Nephron (organoid): ENCODE measurements at regions not wholly inside any gene's neighbourhood (a gene's known extent, or its start where the extent isn't known, plus 50 kb on each side); places are given as distances from the start of the nearest gene placed in this dataset.

Source experiments
- H3K27ac Mint-ChIP-seq, 3 experiments: 2 replicates each; pipeline ENCODE4 v1.8.0; 2020; ENCODE audit warnings: mixed read lengths in 3 of 3, mild to moderate bottlenecking in 2 of 3, moderate library complexity in 1 of 3
- H3K27me3 Mint-ChIP-seq: 2 replicates; pipeline ENCODE4 v1.8.0; 2021; ENCODE audit warnings: low read depth, mild to moderate bottlenecking, moderate library complexity, mixed read lengths
- H3K36me3 Mint-ChIP-seq: 2 replicates; pipeline ENCODE4 v1.8.0; 2020; ENCODE audit warnings: low read depth, mixed read lengths
- H3K4me1 Mint-ChIP-seq: 2 replicates; pipeline ENCODE4 v1.8.0; 2020; ENCODE audit warnings: mixed read lengths
- H3K4me3 Mint-ChIP-seq, 3 experiments: 2 replicates each; pipeline ENCODE4 v1.8.0; 2020; ENCODE audit warnings: mild to moderate bottlenecking in 3 of 3, mixed read lengths in 3 of 3, moderate library complexity in 2 of 3
- H3K9me3 Mint-ChIP-seq: 2 replicates; pipeline ENCODE4 v1.8.0; 2020; ENCODE audit warnings: mixed read lengths
- TF ChIP-seq, protein P1 (sequence below), 3 experiments: fragments of 200-600 bp; sonication (generic); IDR thresholded peaks; one replicate each; pipeline ENCODE4 v1.5.0; 2021; ENCODE audit warnings: antibody characterized with exemption in 3 of 3; ENCODE audit not compliant: unreplicated experiment in 3 of 3

DNA sequence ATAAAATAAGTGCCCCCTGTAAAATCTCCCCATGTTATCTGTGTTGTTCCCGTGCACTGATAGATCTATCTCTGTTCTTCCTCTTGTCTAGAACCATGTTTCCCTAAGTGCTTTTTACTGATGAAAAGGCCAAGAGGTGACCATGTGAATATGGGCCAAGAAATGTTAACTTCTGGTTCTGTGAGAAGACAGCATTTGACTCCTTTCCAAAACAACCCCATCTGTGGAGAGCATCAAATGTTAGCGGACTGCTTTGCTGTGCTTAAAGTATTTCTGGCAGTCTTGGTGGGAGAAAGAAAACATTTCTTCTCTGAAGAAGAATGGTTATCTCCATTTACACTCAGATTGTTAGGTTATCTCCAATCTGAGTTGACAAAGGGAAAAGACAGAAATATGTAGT, 58.6 kb upstream of the GUCY1A2 start:
- Mint-ChIP-seq H3K9me3 (peaks cover 7% of the 10 kb centered on the region), H3K27me3 (no peaks in the 10 kb centered on the region), H3K36me3 (no peaks in the 10 kb centered on the region), H3K4me3 (no peak overlapping the region), H3K27ac (no peak overlapping the region), H3K4me1 (no peaks in the 10 kb centered on the region)
- TF ChIP-seq, protein P1, sequence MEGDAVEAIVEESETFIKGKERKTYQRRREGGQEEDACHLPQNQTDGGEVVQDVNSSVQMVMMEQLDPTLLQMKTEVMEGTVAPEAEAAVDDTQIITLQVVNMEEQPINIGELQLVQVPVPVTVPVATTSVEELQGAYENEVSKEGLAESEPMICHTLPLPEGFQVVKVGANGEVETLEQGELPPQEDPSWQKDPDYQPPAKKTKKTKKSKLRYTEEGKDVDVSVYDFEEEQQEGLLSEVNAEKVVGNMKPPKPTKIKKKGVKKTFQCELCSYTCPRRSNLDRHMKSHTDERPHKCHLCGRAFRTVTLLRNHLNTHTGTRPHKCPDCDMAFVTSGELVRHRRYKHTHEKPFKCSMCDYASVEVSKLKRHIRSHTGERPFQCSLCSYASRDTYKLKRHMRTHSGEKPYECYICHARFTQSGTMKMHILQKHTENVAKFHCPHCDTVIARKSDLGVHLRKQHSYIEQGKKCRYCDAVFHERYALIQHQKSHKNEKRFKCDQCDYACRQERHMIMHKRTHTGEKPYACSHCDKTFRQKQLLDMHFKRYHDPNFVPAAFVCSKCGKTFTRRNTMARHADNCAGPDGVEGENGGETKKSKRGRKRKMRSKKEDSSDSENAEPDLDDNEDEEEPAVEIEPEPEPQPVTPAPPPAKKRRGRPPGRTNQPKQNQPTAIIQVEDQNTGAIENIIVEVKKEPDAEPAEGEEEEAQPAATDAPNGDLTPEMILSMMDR (IDR thresholded peaks at IDR 0.05; ENCODE audit: unreplicated experiment in 3 of 3), result no peak

DNA sequence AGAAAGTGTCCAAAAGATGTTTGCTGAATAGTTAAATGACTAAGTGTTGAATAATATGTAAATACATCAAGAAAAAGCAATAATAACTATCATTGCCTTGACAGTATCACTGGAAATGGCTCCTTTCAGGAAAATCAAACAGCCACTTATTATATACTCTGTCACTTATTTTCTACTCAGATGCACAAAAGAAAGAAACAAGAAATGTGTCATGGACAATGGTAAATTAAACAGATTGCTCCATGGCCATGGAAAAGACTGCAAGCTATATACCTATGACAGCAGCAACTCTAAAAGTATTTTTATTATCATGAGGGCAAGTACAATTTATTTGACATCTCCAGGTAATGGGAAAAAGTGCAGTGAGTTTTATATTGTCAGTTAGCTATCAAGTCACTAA, 52.9 kb upstream of the GUCY1A2 start:
- no peaks in the 10 kb centered on the region for H3K4me1 Mint-ChIP-seq
- TF ChIP-seq, protein P1 (IDR thresholded peaks at IDR 0.05; ENCODE audit: unreplicated experiment in 3 of 3), result no peak

More for the DNA sequence above, 52.9 kb upstream of the GUCY1A2 start:
- no peak overlapping the region for H3K27ac Mint-ChIP-seq
- H3K4me3 Mint-ChIP-seq, result no peak overlapping the region
- no peaks in the 10 kb centered on the region for H3K27me3 Mint-ChIP-seq
- no peaks in the 10 kb centered on the region for H3K9me3 Mint-ChIP-seq
- no peaks in the 10 kb centered on the region for H3K36me3 Mint-ChIP-seq
